ENCODE measurements at regions not wholly inside any gene's neighbourhood (a gene's known extent, or its start where the extent isn't known, plus 50 kb on each side); places are given as distances from the start of the nearest gene placed in this dataset.

GRCh38 chr14:51479584-51480325 is 172.0 kb upstream of the FRMD6 start:
- Histone ChIP-seq H3K14ac (ENCODE audit: low read length) (no peak overlapping the region), H3K9ac (ENCODE audit: low read length) (no peak overlapping the region), H3K4me2 (ENCODE audit: low read length) (no peak overlapping the region), H2BK12ac (ENCODE audit: low read length) (peak overlapping the region; percentile 38), H3K27me3 (ENCODE audit: insufficient read depth, low read length) (no peaks in the 10 kb centered on the region), H3K23ac (ENCODE audit: low read length) (no peak overlapping the region), H2AK5ac (ENCODE audit: low read length) (peak overlapping the region; percentile 65), H3K4me3 (ENCODE audit: low read depth, low read length) (no peak overlapping the region), H2AFZ (ENCODE audit: insufficient read depth, low read length, poor library complexity) (no peak overlapping the region), H3K79me1 (ENCODE audit: low read length) (peaks cover 5% of the 10 kb centered on the region), H4K8ac (ENCODE audit: low read depth, low read length) (no peak overlapping the region), H3K9me3 (ENCODE audit: insufficient read depth, low read depth, low read length) (no peaks in the 10 kb centered on the region), H4K12ac (ENCODE audit: low read depth, low read length) (no peak overlapping the region), H3K4me1 (ENCODE audit: control insufficient read depth in 1 of 2, insufficient read depth in 2 of 2, low read length in 2 of 2) (peaks cover 3 to 5% of the 10 kb centered on the region in 2 experiments), H3K18ac (ENCODE audit: low read length) (no peak overlapping the region), H3K79me2 (ENCODE audit: control insufficient read depth, insufficient read depth, low read length, poor library complexity) (no peaks in the 10 kb centered on the region), H2BK120ac (ENCODE audit: insufficient read depth, low read length, poor library complexity) (no peak overlapping the region), H3K36me3 (ENCODE audit: control insufficient read depth in 1 of 2, insufficient read depth in 2 of 2, low read length in 2 of 2) (no peaks in the 10 kb centered on the region), H3K4ac (ENCODE audit: low read depth, low read length) (no peak overlapping the region), H2BK5ac (ENCODE audit: low read depth, low read length, poor library complexity) (no peak overlapping the region), H4K91ac (ENCODE audit: low read depth, low read length) (no peak overlapping the region), H3K27ac (ENCODE audit: low read depth, low read length) (no peak overlapping the region)
- no peak for DNase-seq
- no CpG with 5 or more reads among the region's 2 CpGs for WGBS (ENCODE audit: extremely low coverage, insufficient coverage, insufficient read length)

GRCh38 chr14:51481643-51482042 is 170.1 kb upstream of the FRMD6 start:
- H4K91ac ChIP-seq (ENCODE audit: low read depth, low read length) = no peak overlapping the region
- no peak overlapping the region for H2AFZ ChIP-seq (ENCODE audit: insufficient read depth, low read length, poor library complexity)
- no peaks in the 10 kb centered on the region for H3K9me3 ChIP-seq (ENCODE audit: insufficient read depth, low read depth, low read length)
- no peaks in the 10 kb centered on the region for H3K27me3 ChIP-seq (ENCODE audit: insufficient read depth, low read length)
- no peak overlapping the region for H3K9ac ChIP-seq (ENCODE audit: low read length)
- peaks cover 3 to 10% of the 10 kb centered on the region in 2 experiments for H3K4me1 ChIP-seq (ENCODE audit: control insufficient read depth in 1 of 2, insufficient read depth in 2 of 2, low read length in 2 of 2)
- no peak overlapping the region for H4K8ac ChIP-seq (ENCODE audit: low read depth, low read length)
- no CpG with 5 or more reads among the region's 4 CpGs for WGBS (ENCODE audit: extremely low coverage, insufficient coverage, insufficient read length)
- H2BK5ac ChIP-seq (ENCODE audit: low read depth, low read length, poor library complexity) = no peak overlapping the region
- H3K23ac ChIP-seq (ENCODE audit: low read length) = no peak overlapping the region
- no peak overlapping the region for H3K27ac ChIP-seq (ENCODE audit: low read depth, low read length)
- H3K79me1 ChIP-seq (ENCODE audit: low read length) = peaks cover 5% of the 10 kb centered on the region
- no peak overlapping the region for H3K14ac ChIP-seq (ENCODE audit: low read length)
- H2BK120ac ChIP-seq (ENCODE audit: insufficient read depth, low read length, poor library complexity) = no peak overlapping the region
- H3K79me2 ChIP-seq (ENCODE audit: control insufficient read depth, insufficient read depth, low read length, poor library complexity) = no peaks in the 10 kb centered on the region
- H3K4me3 ChIP-seq (ENCODE audit: low read depth, low read length) = no peak overlapping the region
- H3K4ac ChIP-seq (ENCODE audit: low read depth, low read length) = no peak overlapping the region
- no peak overlapping the region for H3K4me2 ChIP-seq (ENCODE audit: low read length)
- no peaks in the 10 kb centered on the region for H3K36me3 ChIP-seq (ENCODE audit: control insufficient read depth in 1 of 2, insufficient read depth in 2 of 2, low read length in 2 of 2)
- H2AK5ac ChIP-seq (ENCODE audit: low read length) = no peak overlapping the region
- no peak overlapping the region for H2BK12ac ChIP-seq (ENCODE audit: low read length)
- no peak overlapping the region for H4K12ac ChIP-seq (ENCODE audit: low read depth, low read length)
- no peak for DNase-seq
- H3K18ac ChIP-seq (ENCODE audit: low read length) = no peak overlapping the region

- H3K79me2 ChIP-seq (ENCODE audit: control insufficient read depth, insufficient read depth, low read length, poor library complexity) = no peaks in the 10 kb centered on the region
- no peak overlapping the region for H3K4me3 ChIP-seq (ENCODE audit: low read depth, low read length)
- no peak overlapping the region for H3K18ac ChIP-seq (ENCODE audit: low read length)
- H4K12ac ChIP-seq (ENCODE audit: low read depth, low read length) = no peak overlapping the region
- H3K4ac ChIP-seq (ENCODE audit: low read depth, low read length) = no peak overlapping the region
- no peak overlapping the region for H2AK5ac ChIP-seq (ENCODE audit: low read length)
- H3K27ac ChIP-seq (ENCODE audit: low read depth, low read length) = no peak overlapping the region
- H2BK120ac ChIP-seq (ENCODE audit: insufficient read depth, low read length, poor library complexity) = peak overlapping the region; percentile 40
- H3K4me2 ChIP-seq (ENCODE audit: low read length) = no peak overlapping the region
- no peaks in the 10 kb centered on the region for H3K27me3 ChIP-seq (ENCODE audit: insufficient read depth, low read length)
- H3K4me1 ChIP-seq (ENCODE audit: control insufficient read depth in 1 of 2, insufficient read depth in 2 of 2, low read length in 2 of 2) = peaks cover 3 to 12% of the 10 kb centered on the region in 2 experiments
- no peak overlapping the region for H2BK5ac ChIP-seq (ENCODE audit: low read depth, low read length, poor library complexity)
- no peak for DNase-seq
- H2AFZ ChIP-seq (ENCODE audit: insufficient read depth, low read length, poor library complexity) = no peak overlapping the region
- no peaks in the 10 kb centered on the region for H3K9me3 ChIP-seq (ENCODE audit: insufficient read depth, low read depth, low read length)
- H3K14ac ChIP-seq (ENCODE audit: low read length) = no peak overlapping the region
- H3K36me3 ChIP-seq (ENCODE audit: control insufficient read depth in 1 of 2, insufficient read depth in 2 of 2, low read length in 2 of 2) = no peaks in the 10 kb centered on the region
- no peak overlapping the region for H4K8ac ChIP-seq (ENCODE audit: low read depth, low read length)
- H3K23ac ChIP-seq (ENCODE audit: low read length) = no peak overlapping the region
- peak overlapping the region; percentile 58 for H4K91ac ChIP-seq (ENCODE audit: low read depth, low read length)
- H3K79me1 ChIP-seq (ENCODE audit: low read length) = peaks cover 5% of the 10 kb centered on the region
- no peak overlapping the region for H3K9ac ChIP-seq (ENCODE audit: low read length)
- peak overlapping the region; percentile 33 for H2BK12ac ChIP-seq (ENCODE audit: low read length)
- WGBS (ENCODE audit: extremely low coverage, insufficient coverage, insufficient read length) = no CpG with 5 or more reads among the region's 4 CpGs
Observed at GRCh38 chr14:51482102-51482501, 169.6 kb upstream of the FRMD6 start.

GRCh38 chr14:51484485-51484884 is 167.2 kb upstream of the FRMD6 start:
- H4K12ac ChIP-seq (ENCODE audit: low read depth, low read length) = no peak overlapping the region
- H3K18ac ChIP-seq (ENCODE audit: low read length) = no peak overlapping the region
- DNase-seq = no peak
- no peaks in the 10 kb centered on the region for H3K79me2 ChIP-seq (ENCODE audit: control insufficient read depth, insufficient read depth, low read length, poor library complexity)
- no peak overlapping the region for H3K27ac ChIP-seq (ENCODE audit: low read depth, low read length)
- H3K9ac ChIP-seq (ENCODE audit: low read length) = no peak overlapping the region
- peak overlapping the region; percentile 30 for H2AK5ac ChIP-seq (ENCODE audit: low read length)
- no peak overlapping the region for H3K4ac ChIP-seq (ENCODE audit: low read depth, low read length)
- no CpG with 5 or more reads among the region's 2 CpGs for WGBS (ENCODE audit: extremely low coverage, insufficient coverage, insufficient read length)
- peaks cover 3 to 15% of the 10 kb centered on the region in 2 experiments for H3K4me1 ChIP-seq (ENCODE audit: control insufficient read depth in 1 of 2, insufficient read depth in 2 of 2, low read length in 2 of 2)
- peak overlapping the region; percentile 91 for H2BK12ac ChIP-seq (ENCODE audit: low read length)
- H3K27me3 ChIP-seq (ENCODE audit: insufficient read depth, low read length) = no peaks in the 10 kb centered on the region
- H3K14ac ChIP-seq (ENCODE audit: low read length) = peak overlapping the region; percentile 17
- H3K4me3 ChIP-seq (ENCODE audit: low read depth, low read length) = no peak overlapping the region
- H2AFZ ChIP-seq (ENCODE audit: insufficient read depth, low read length, poor library complexity) = no peak overlapping the region
- no peaks in the 10 kb centered on the region for H3K9me3 ChIP-seq (ENCODE audit: insufficient read depth, low read depth, low read length)
- H2BK5ac ChIP-seq (ENCODE audit: low read depth, low read length, poor library complexity) = no peak overlapping the region
- no peak overlapping the region for H3K4me2 ChIP-seq (ENCODE audit: low read length)
- peak overlapping the region; percentile 41 for H2BK120ac ChIP-seq (ENCODE audit: insufficient read depth, low read length, poor library complexity)
- no peak overlapping the region for H4K8ac ChIP-seq (ENCODE audit: low read depth, low read length)
- peak overlapping the region; percentile 49 for H4K91ac ChIP-seq (ENCODE audit: low read depth, low read length)
- no peaks in the 10 kb centered on the region for H3K36me3 ChIP-seq (ENCODE audit: control insufficient read depth in 1 of 2, insufficient read depth in 2 of 2, low read length in 2 of 2)
- H3K23ac ChIP-seq (ENCODE audit: low read length) = no peak overlapping the region
- H3K79me1 ChIP-seq (ENCODE audit: low read length) = peaks cover 17% of the 10 kb centered on the region

All from trophoblast cell (in vitro differentiated cells and primary cell).